Stimulated activated CD8-positive, alpha-beta memory T cell treated with anti-CD3 and anti-CD28 coated beads, Interleukin-7, amount 100 ng/mL, for 48 hours (primary cell): ENCODE measurements at regions not wholly inside any gene's neighbourhood (a gene's known extent, or its start where the extent isn't known, plus 50 kb on each side); places are given as distances from the start of the nearest gene placed in this dataset.

ENCODE experiments used
- DNase-seq, 2 donors: peaks; one replicate each; pipeline ENCODE4 v3.0.0-alpha.2; 2020; ENCODE audit warnings: low read depth in 1 of 2; ENCODE audit errors: extremely low read depth in 1 of 2

- DNase-seq, result no peak
Measured at GRCh38 chr11:127135256-127135655, 134.7 kb upstream of the KIRREL3 start.

DNA sequence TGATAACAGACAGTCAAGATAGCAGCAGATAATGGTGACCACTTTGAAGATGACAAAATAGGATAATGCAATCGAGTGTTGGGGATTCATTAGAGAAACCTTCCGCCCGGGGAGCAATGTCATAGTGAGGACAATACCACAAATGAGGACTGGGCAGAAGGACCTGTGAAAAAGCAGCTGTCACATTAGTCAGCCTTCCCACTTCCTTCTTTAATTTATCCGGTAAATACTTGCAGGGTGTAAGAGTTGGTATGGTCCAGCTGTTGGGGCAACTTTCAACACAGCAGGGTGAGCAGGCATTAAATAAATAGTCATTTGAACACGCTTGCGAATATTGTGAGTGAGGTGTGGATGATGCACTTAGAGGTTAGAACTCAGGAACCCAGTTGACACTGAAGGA, 132.5 kb upstream of the KIRREL3 start:
- DNase-seq, result no peak

DNA sequence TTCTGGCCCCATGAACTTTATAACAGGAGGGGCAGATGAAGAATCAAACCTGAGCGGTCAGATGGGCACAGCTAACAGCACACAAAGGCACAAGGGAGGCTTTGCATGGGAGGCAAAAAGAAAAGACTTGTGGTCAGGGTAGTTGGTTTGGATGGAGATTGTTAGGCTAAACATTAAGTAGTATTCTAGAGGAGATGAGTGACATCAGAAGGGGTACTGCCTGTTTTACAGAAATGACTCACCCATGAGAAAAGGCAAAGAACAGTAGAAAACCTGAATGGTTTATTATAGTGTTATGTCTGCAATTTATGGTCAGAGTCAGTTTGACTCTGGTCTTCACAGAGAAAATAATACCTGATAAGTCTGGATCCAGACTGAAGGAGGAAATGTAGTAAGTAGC, 129.8 kb upstream of the KIRREL3 start:
- no peak for DNase-seq

DNA sequence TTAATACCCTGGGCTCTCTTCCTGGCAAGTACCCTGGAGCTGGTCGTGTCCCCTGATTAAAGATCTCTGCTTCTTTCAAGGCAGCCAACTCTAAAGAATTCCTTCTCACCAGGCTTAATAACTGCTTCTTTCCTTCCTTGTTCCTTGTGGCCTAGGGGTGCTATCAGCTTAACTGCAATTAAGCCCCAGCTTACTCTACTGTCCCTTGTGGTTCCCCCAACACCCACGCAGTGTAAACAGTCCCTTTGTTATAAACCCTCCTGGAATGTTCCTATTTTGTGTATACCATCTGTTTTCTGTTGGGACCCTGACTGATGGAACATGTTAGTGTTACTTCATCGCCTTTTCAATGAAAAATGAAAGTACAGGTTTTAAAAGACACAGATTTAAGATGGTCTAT, 126.4 kb upstream of the KIRREL3 start:
- no peak for DNase-seq

DNA sequence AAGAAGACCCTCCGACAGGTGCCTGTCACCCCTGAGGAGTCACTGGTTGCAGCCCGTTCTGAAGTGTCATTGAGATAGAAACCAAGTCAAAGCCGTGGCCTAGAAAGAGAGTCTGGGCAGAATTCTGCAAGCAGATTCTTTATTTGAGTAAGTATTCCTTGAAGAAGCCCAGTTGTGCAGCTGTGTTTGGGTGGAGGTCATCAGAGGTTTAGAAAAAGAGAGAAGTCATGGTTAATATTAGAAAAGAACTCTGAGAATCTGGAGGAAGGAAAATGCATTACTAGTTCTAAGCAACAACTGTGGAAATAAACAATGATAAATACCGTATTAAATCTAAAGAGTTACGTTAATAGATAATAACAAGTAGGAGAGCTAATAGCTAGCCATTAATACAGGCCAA, 118.8 kb upstream of the KIRREL3 start:
- DNase-seq, result no peak

- no peak for DNase-seq
Measured at GRCh38 chr11:127118811-127119210, 118.2 kb upstream of the KIRREL3 start.

GRCh38 chr11:127117231-127117739, 116.7 kb upstream of the KIRREL3 start:
- no peak for DNase-seq

GRCh38 chr11:127115844-127116243, 115.3 kb upstream of the KIRREL3 start:
- DNase-seq, result no peak

DNA sequence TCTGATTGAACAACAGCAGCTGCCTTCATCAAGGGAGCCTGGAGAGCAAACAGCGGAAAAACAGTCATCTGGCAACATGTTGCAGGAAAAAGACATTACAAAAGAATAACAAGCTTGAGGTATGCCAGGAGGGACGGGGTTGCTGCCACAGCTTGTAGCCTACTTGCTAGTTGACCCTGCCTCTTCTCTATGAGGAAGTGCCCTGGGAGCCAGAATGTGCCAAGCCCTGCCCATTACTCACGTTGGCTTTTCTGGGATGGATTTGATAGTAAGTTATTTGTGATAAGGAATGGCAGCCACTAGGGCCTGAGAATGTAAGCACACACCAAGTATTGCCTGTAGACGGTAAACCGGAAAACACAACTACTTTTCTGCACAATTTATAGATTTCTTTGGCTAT, 113.5 kb upstream of the KIRREL3 start:
- no peak for DNase-seq

- no peak for DNase-seq
Measured at GRCh38 chr11:127110542-127110941, 110.0 kb upstream of the KIRREL3 start.

- DNase-seq, result no peak
Measured at GRCh38 chr11:127109796-127110480, 109.4 kb upstream of the KIRREL3 start.

DNA sequence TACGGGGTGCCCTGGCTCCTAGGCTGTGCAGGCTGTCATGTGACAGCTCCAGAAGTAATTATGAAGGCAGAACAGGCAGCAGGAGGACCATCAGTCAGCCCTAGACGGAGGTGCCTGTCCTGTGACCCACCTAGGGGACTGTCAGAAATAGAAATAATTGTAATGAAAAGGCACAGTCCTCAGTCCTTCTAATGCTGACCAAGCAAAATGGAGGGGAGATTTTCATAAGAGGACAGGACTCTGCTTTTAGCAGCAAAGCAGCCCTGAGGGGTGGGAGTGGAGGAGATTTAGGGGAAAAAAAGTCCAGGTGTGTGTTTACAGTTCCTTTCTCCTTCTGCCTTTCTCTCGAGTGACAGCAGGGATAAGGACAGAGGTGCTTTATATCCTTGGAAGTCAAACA, 108.3 kb upstream of the KIRREL3 start:
- DNase-seq, result no peak

DNA sequence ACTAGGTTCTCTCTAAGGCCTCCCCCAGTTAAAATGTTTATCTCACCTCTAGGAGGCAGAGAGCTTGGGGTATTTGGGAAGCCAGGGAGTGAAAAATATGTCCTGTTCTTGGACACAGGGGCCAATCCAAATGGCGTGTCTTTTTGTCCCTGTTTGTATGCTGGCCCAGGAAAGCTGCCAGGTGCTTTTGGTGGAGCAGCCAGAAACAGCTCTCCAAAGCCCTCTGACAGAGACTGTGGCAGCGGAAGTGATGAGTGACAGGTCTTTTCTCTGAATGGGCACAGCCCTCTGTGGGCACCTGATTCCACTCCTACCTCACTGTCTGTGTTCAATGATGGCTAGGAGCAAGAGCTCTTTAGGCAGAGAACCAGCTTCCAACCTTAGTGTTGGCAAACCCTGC, 106.4 kb upstream of the KIRREL3 start:
- no peak for DNase-seq

- no peak for DNase-seq
Measured at GRCh38 chr11:127105593-127106541, 105.3 kb upstream of the KIRREL3 start.

GRCh38 chr11:127103586-127104388, 103.2 kb upstream of the KIRREL3 start:
- no peak for DNase-seq

DNA sequence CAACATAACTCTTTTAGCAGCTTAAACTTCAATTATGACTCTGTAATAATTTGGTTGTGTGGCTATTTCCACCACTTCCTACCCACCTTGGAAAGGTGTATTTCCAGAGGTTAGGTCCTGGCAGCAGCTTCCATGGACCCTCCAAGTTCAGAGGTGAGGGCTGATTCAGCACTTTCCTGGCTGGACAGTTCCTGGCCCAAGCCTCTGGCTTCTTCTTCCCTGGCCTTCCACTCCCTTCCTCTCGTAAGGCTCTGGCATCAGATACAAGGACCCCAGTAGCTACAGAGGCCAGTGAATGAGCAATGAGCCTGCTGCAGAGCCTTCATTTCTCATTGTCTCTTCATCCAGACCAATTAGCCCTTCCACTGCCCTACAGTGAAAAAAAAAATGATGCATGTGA, 98.1 kb upstream of the KIRREL3 start:
- no peak for DNase-seq

DNA sequence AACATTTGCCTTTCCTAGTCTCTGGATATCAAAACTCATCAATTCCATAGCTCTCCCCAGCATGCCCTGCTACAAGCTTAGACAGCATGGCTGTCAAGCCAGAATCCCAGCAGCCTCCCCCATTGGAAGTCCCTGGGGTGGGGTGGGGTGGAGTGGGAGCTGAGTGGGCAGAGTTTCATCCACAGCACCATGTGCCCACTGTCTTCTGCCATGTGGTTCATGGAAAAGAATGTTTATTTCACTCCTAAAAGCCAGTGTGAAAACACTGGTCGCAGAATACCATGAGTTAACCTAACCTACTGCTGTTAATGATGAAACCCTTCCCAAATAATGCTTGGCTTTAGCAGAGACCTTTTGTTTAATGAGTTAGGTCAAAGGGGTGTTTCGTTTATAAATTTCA, 80.2 kb upstream of the KIRREL3 start:
- DNase-seq, result no peak

GRCh38 chr11:127075758-127076157, 75.2 kb upstream of the KIRREL3 start:
- DNase-seq, result no peak

DNA sequence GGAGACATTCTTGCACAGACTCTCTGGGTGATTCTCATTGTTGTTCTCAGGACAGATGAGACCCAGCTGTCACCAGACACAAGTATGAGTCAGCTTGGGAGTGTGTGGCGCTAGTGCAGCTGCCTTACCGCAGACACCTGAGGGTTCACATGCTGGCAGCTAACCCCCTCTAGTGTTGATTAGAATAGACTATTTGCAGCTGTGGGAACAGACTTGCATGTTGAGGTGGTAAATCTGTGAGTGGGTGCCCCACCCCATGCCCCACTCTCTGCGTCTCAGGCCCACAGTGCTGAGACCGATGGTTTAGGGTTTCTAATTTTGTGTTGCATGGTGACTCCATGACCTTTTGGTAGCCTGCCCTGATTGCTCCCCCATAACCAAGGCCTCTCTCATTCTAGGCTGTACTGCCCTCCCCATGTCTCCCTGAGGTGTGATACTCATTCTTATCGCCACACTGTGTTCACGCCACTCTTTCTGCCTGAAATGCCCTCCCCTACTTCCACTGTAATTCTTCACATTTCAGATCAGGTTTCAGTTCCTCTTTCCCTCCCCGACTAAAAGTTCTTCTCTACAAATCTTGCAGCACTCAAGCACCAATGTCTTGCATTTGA, 73.7 kb upstream of the KIRREL3 start:
- DNase-seq, result no peak

- DNase-seq, result no peak
Measured at GRCh38 chr11:127073621-127074020, 73.1 kb upstream of the KIRREL3 start.

DNA sequence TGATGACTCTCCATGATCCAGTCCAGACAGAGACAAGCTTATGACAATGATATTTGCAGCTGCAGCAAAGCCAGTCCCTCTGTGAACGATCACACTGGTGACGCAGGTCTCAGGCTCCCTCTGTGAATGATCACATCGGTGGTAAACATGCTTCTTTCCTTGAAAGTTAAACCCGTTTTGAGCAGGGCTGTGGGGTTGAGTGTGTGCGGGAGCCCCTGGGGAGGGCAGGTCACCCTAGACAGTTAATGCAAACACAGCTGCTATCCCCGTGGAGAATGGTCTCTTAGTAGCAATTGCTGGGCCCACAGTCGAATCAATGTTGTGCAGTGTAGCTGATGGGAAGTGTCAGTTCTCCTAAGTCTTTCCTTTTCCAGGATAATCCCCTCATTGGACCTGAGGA, 71.0 kb upstream of the KIRREL3 start:
- no peak for DNase-seq
